Breast epithelium (tissue), 4 donors: ENCODE measurements at regions not wholly inside any gene's neighbourhood (a gene's known extent, or its start where the extent isn't known, plus 50 kb on each side); places are given as distances from the start of the nearest gene placed in this dataset.

ENCODE experiments used
- DNase-seq, 2 donors: peaks; one replicate each; pipeline ENCODE4 v3.0.0-alpha.2; 2019; ENCODE audit warnings: low spot score in 2 of 2
- H3K27ac ChIP-seq, 2 donors: fragments of 200-600 bp; sonication (generic) in 1 of 2; one replicate each; pipeline ENCODE4 v1.5.1; 2016 to 2019; ENCODE audit warnings: mild to moderate bottlenecking in 1 of 2
- H3K27me3 ChIP-seq, 2 donors: fragments of 200-600 bp; sonication (generic) in 1 of 2; one replicate each; pipeline versions ENCODE4 v1.5.1 to v1.6.0; 2017 to 2019; ENCODE audit warnings: control low read depth in 1 of 2, mild to moderate bottlenecking in 1 of 2
- H3K36me3 ChIP-seq: fragments of 200-600 bp; one replicate; pipeline ENCODE4 v1.5.1; 2019
- H3K4me1 ChIP-seq, 2 donors: fragments of 200-600 bp; sonication (generic); one replicate each; pipeline ENCODE4 v1.5.1; 2016 to 2019; ENCODE audit warnings: control low read depth in 1 of 2
- H3K4me3 ChIP-seq, 3 donors: fragments of 200-600 bp; sonication (generic); 1 replicate in 2 of 3; 2 replicates in 1 of 3; pipeline ENCODE4 v1.5.1; 2016 to 2019; ENCODE audit warnings: mild to moderate bottlenecking in 3 of 3, moderate library complexity in 2 of 3
- H3K9me3 ChIP-seq, 2 donors: fragments of 200-600 bp; sonication (generic) in 1 of 2; one replicate each; pipeline ENCODE4 v1.5.1; 2016 to 2019; ENCODE audit warnings: control low read depth in 1 of 2
- CTCF ChIP-seq, 3 donors: fragments of 450-650 bp; IDR thresholded peaks; one replicate each; pipeline ENCODE4 v1.5.1; 2016 to 2017; ENCODE audit warnings: antibody characterized with exemption in 3 of 3, mild to moderate bottlenecking in 3 of 3, moderate library complexity in 3 of 3
- POLR2A ChIP-seq: fragments of 450-650 bp; IDR thresholded peaks from one replicate; pipeline ENCODE4 v1.6.1; 2016; ENCODE audit warnings: antibody characterized with exemption, mild to moderate bottlenecking, moderate library complexity
- POLR2AphosphoS5 ChIP-seq, 3 donors: sonication (generic); formaldehyde crosslinking; IDR thresholded peaks; one replicate each; pipeline ENCODE4 v1.6.1; 2017; ENCODE audit warnings: antibody characterized with exemption in 3 of 3
- intact Hi-C: fragments of 100-400 bp; cut with DNase I; formaldehyde crosslinking; loops from one replicate; pipeline ENCODE4 v1.15.1; 2023; ENCODE audit warnings: low total_unique reads

- H3K27me3 ChIP-seq = no peaks in the 10 kb centered on the region
- TF ChIP-seq POLR2A = no peak
- TF ChIP-seq CTCF (IDR thresholded peaks at IDR 0.05) = no peak
- TF ChIP-seq POLR2AphosphoS5 (IDR thresholded peaks at IDR 0.05) = no peak
- DNase-seq = no peak
- no peaks in the 10 kb centered on the region for H3K36me3 ChIP-seq
- H3K4me3 ChIP-seq = no peak overlapping the region
- intact Hi-C loops = no loop called here
- no peak overlapping the region for H3K27ac ChIP-seq
- H3K4me1 ChIP-seq = no peaks in the 10 kb centered on the region
- no peaks in the 10 kb centered on the region for H3K9me3 ChIP-seq
Measured at GRCh38 chr20:11564491-11564890, 353.2 kb upstream of the BTBD3 start.

GRCh38 chr20:11569163-11569562, 348.5 kb upstream of the BTBD3 start:
- H3K36me3 ChIP-seq = no peaks in the 10 kb centered on the region
- H3K4me3 ChIP-seq = no peak overlapping the region
- DNase-seq = no peak
- H3K27me3 ChIP-seq = no peaks in the 10 kb centered on the region
- no peaks in the 10 kb centered on the region for H3K4me1 ChIP-seq
- no peaks in the 10 kb centered on the region for H3K9me3 ChIP-seq
- no peak overlapping the region for H3K27ac ChIP-seq
- TF ChIP-seq CTCF (IDR thresholded peaks at IDR 0.05) = no peak
- TF ChIP-seq POLR2AphosphoS5 (IDR thresholded peaks at IDR 0.05) = no peak
- no peak for TF ChIP-seq POLR2A
- intact Hi-C loops = no loop called here

- H3K27ac ChIP-seq = no peak overlapping the region
- H3K27me3 ChIP-seq = no peaks in the 10 kb centered on the region
- H3K36me3 ChIP-seq = no peaks in the 10 kb centered on the region
- no peaks in the 10 kb centered on the region for H3K9me3 ChIP-seq
- intact Hi-C loops = no loop called here
- H3K4me3 ChIP-seq = no peak overlapping the region
- no peak for TF ChIP-seq CTCF (IDR thresholded peaks at IDR 0.05)
- TF ChIP-seq POLR2AphosphoS5 (IDR thresholded peaks at IDR 0.05) = no peak
- TF ChIP-seq POLR2A = no peak
- H3K4me1 ChIP-seq = no peaks in the 10 kb centered on the region
- DNase-seq = no peak
Measured at GRCh38 chr20:11573507-11573906, 344.2 kb upstream of the BTBD3 start.

GRCh38 chr20:11581271-11581670, 336.4 kb upstream of the BTBD3 start:
- no peak for DNase-seq
- no peaks in the 10 kb centered on the region for H3K36me3 ChIP-seq
- H3K4me3 ChIP-seq = no peak overlapping the region
- no peak overlapping the region for H3K27ac ChIP-seq
- no peak for TF ChIP-seq POLR2A
- H3K9me3 ChIP-seq = no peaks in the 10 kb centered on the region
- H3K4me1 ChIP-seq = no peaks in the 10 kb centered on the region
- H3K27me3 ChIP-seq = no peaks in the 10 kb centered on the region
- intact Hi-C loops = no loop called here

- Histone ChIP-seq H3K9me3 (no peaks in the 10 kb centered on the region), H3K36me3 (no peaks in the 10 kb centered on the region), H3K27ac (no peak overlapping the region), H3K4me1 (no peaks in the 10 kb centered on the region), H3K27me3 (no peaks in the 10 kb centered on the region), H3K4me3 (no peak overlapping the region)
- TF ChIP-seq POLR2AphosphoS5 (IDR thresholded peaks at IDR 0.05) (no peak), POLR2A (no peak), CTCF (IDR thresholded peaks at IDR 0.05) (no peak)
- no peak for DNase-seq
- intact Hi-C loops = no loop called here
Measured at GRCh38 chr20:11582060-11582459, 335.6 kb upstream of the BTBD3 start.

GRCh38 chr20:11585752-11586352, 331.8 kb upstream of the BTBD3 start:
- no peaks in the 10 kb centered on the region for H3K4me1 ChIP-seq
- intact Hi-C loops = no loop called here
- no peak for DNase-seq
- no peaks in the 10 kb centered on the region for H3K9me3 ChIP-seq
- H3K27ac ChIP-seq = no peak overlapping the region
- H3K4me3 ChIP-seq = no peak overlapping the region
- TF ChIP-seq POLR2A = no peak
- TF ChIP-seq CTCF (IDR thresholded peaks at IDR 0.05) = peak in 1 of 3 donors; percentile 11
- TF ChIP-seq POLR2AphosphoS5 (IDR thresholded peaks at IDR 0.05) = no peak
- H3K27me3 ChIP-seq = no peaks in the 10 kb centered on the region
- H3K36me3 ChIP-seq = no peaks in the 10 kb centered on the region
